GM13976 (cell line): ENCODE measurements at regions not wholly inside any gene's neighbourhood (a gene's known extent, or its start where the extent isn't known, plus 50 kb on each side); places are given as distances from the start of the nearest gene placed in this dataset.

Experiments used
- DNase-seq: peaks from one replicate; pipeline ENCODE4 v3.0.0; 2012; ENCODE audit warnings: low spot score
- CTCF ChIP-seq: IDR thresholded peaks from 2 replicates; pipeline ENCODE4 v1.5.1; 2012; ENCODE audit warnings: borderline replicate concordance, mild to moderate bottlenecking; ENCODE audit not compliant: insufficient read depth; ENCODE audit errors: extremely low read depth, missing control alignments, control extremely low read depth
- in situ Hi-C: fragments of 300-500 bp; cut with MboI; formaldehyde crosslinking; loops from one replicate; pipeline ENCODE4 v1.12.0; 2022; ENCODE audit warnings: low sequenced_read_pairs, mixed read lengths, inconsistent platforms; ENCODE audit not compliant: unreplicated experiment

GRCh38 chr11:79648766-79649520, 208.1 kb upstream of the TENM4 start:
- TF ChIP-seq CTCF, result no peak
- in situ Hi-C loops, result no loop called here
- DNase-seq, result no peak

DNA sequence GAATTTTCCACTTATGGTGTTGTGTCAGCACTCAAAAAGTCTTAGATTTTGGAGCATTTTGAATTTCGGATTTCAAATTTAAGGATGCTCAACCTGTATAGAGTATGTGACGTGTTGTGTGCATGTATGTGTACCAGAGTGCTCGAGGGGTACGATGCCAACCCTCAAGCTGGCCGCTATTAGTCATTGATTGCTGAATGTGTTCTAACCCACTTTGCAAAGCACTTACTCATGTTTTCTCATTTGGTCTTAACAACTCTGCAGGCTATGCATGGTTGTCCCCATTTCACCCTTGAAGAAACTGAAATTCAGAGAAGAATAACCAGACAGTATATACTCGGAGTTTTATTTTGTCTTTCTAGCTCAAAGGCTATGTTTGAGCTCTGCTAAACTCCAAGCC, 196.4 kb upstream of the TENM4 start:
- no peak for DNase-seq
- in situ Hi-C loops, result no loop called here
- no peak for TF ChIP-seq CTCF

- in situ Hi-C loops, result no loop called here
- no peak for TF ChIP-seq CTCF
- DNase-seq, result no peak
Observed at GRCh38 chr11:79634905-79635304, 194.1 kb upstream of the TENM4 start.

DNA sequence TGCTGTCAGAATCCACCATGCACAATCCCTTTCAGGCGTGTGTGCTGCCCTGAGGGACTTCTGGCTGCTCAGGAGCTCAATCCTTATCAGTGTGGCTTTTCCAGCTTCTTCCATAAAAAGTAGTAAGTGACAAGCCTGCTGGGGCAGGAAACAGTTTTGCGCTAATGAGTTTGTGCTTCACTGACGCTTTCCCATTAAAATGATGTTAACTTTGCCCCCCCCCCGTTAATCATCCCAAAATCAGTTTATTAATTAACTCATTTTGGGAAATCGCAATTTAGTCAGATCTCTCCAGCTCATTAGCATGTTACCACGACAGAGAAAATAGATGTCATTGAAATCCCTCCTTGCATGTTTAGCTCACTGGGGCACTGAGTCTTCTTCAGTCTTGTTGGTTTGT, 186.5 kb upstream of the TENM4 start:
- no peak for TF ChIP-seq CTCF
- DNase-seq, result no peak
- in situ Hi-C loops, result no loop called here

DNA sequence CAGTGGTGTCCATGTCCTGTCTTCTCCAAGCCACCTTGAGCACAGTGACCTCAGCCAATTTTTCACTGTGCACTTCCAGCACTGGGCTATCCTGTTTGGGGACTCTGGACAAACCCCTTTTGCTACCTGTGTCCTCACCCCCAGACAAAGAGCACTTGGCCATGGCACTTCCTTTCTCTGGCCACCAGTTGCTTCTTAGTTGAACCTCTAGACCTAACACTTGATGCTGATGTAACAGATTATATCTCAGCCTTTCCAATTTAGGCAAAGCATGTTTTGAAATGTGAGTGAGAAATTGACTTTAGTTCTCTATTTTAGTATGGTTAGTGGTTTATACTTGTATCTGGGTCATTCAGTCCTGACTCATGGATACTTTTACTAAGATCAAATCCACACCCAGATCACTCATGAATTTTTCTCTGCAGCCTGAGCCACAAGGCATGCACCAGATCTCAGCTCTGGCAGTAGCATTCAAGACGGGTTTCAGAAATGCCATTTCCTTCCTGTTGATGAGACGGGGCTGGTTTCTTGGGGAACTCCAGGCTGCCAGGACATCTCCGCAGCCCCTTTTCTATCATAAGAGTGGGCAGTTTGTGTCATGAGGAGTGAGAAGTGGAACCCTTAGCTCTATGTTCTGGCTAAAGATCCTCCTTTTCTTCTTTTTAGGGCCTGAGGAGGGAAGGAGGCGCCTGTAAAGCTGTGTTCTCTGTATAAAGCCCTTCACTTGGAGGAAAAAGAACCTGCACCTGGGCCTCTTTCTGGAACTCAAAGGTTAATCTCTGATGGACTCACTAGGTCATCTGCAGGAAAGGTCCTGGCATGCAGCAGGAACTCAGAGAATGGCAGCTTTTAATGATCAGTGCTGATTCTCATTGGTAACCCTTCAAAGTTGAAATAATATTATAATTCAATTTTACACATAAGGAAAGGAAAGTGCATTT, 185.6 kb upstream of the TENM4 start:
- in situ Hi-C loops, result no loop called here
- no peak for TF ChIP-seq CTCF
- no peak for DNase-seq

DNA sequence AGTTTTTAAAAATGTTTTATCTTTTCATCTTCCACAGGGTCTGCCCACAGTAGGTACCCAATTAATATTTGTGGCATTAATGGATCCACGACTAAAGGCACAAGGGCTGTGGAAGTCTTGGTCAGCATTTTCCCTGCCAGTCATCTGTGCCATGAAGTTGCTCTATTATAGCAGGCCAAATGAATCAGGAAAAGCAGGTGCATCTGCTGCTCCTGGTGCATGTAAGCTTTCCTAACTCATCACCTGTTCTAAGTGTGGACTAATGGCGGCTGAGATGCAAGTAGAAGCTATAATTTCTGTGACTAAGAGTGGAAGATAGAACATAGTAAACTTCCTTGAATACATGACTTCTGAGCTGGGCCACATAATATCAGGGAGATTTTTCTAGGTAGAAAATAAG, 182.5 kb upstream of the TENM4 start:
- DNase-seq, result no peak
- in situ Hi-C loops, result no loop called here
- no peak for TF ChIP-seq CTCF
